ENCODE measurements at regions not wholly inside any gene's neighbourhood (a gene's known extent, or its start where the extent isn't known, plus 50 kb on each side); places are given as distances from the start of the nearest gene placed in this dataset.

GRCh38 chr1:103171041-103171590 lies 62.8 kb upstream of the COL11A1 start:
- no TSS peak for BruUV-seq (replicated peaks)

GRCh38 chr1:103170609-103171008 lies 62.3 kb upstream of the COL11A1 start:
- BruUV-seq (replicated peaks) = no TSS peak
- no peak for DNase-seq (ENCODE audit: low read depth, low spot score)
- no peak overlapping the region for H3K4me3 ChIP-seq (replicated peaks in 1 of 2; ENCODE audit: low read depth in 1 of 2, low read length in 2 of 2)
- H3K27ac ChIP-seq (ENCODE audit: low read depth, low read length) = no peak overlapping the region
- RAD21 ChIA-PET (ENCODE audit: low non-redundant PET in 1 of 2, low total read pairs in 2 of 2, uncharacterized antibody in 2 of 2, unreplicated experiment in 2 of 2) = no interaction called here
- TF ChIP-seq ZFX (IDR thresholded peaks at IDR 0.05) = no peak
- no peak for TF ChIP-seq TCF7L2 (IDR thresholded peaks at IDR 0.05; ENCODE audit: borderline replicate concordance, extremely low read depth, insufficient read depth, insufficient read length)
- TF ChIP-seq EGR1 (IDR thresholded peaks at IDR 0.05; ENCODE audit: low read depth) = no peak
- no peak for TF ChIP-seq POLR2AphosphoS5 (IDR thresholded peaks at IDR 0.05; ENCODE audit: low read depth, low read length)
- no peak for TF ChIP-seq ATF3 (IDR thresholded peaks at IDR 0.05)
- TF ChIP-seq FOSL1 (IDR thresholded peaks at IDR 0.05; ENCODE audit: low read depth) = no peak
- H3K4me1 ChIP-seq (ENCODE audit: control insufficient read depth in 1 of 2, insufficient read depth in 2 of 2, low read length in 2 of 2) = no peaks in the 10 kb centered on the region
- no peak overlapping the region for H2AFZ ChIP-seq (ENCODE audit: low read depth, low read length, poor library complexity, severe bottlenecking)
- POLR2A ChIA-PET = no interaction called here
- no peaks in the 10 kb centered on the region for H3K9me2 ChIP-seq (ENCODE audit: insufficient read depth)
- no peaks in the 10 kb centered on the region for H3K36me3 ChIP-seq (ENCODE audit: control insufficient read depth in 1 of 2, insufficient read depth in 2 of 2, low read length in 2 of 2)
- no peak overlapping the region for H3K4me2 ChIP-seq (ENCODE audit: low read length)
- no peak overlapping the region for H3K9ac ChIP-seq (ENCODE audit: low read length)
- no peaks in the 10 kb centered on the region for H3K27me3 ChIP-seq (ENCODE audit: insufficient read depth, low read length)
- CTCF ChIA-PET = no interaction called here
- ATAC-seq = no peak
- intact Hi-C loops (cut with micrococcal nuclease) = no loop called here
- no peaks in the 10 kb centered on the region for H3K79me2 ChIP-seq (ENCODE audit: insufficient read depth, low read length)
- H4K20me1 ChIP-seq (ENCODE audit: insufficient read depth) = no peaks in the 10 kb centered on the region; the same call in 1 of the 2 replicates
- H3K9me3 ChIP-seq (ENCODE audit: control insufficient read depth in 1 of 2, insufficient read depth in 1 of 2, low read depth in 1 of 2, low read length in 2 of 2) = peaks cover 0 to 4% of the 10 kb centered on the region in 2 experiments; a peak in 1 of 4 replicates

More at GRCh38 chr1:103171041-103171590, 62.8 kb upstream of the COL11A1 start:
- intact Hi-C loops (cut with micrococcal nuclease) = no loop called here
- TF ChIP-seq, protein P1, sequence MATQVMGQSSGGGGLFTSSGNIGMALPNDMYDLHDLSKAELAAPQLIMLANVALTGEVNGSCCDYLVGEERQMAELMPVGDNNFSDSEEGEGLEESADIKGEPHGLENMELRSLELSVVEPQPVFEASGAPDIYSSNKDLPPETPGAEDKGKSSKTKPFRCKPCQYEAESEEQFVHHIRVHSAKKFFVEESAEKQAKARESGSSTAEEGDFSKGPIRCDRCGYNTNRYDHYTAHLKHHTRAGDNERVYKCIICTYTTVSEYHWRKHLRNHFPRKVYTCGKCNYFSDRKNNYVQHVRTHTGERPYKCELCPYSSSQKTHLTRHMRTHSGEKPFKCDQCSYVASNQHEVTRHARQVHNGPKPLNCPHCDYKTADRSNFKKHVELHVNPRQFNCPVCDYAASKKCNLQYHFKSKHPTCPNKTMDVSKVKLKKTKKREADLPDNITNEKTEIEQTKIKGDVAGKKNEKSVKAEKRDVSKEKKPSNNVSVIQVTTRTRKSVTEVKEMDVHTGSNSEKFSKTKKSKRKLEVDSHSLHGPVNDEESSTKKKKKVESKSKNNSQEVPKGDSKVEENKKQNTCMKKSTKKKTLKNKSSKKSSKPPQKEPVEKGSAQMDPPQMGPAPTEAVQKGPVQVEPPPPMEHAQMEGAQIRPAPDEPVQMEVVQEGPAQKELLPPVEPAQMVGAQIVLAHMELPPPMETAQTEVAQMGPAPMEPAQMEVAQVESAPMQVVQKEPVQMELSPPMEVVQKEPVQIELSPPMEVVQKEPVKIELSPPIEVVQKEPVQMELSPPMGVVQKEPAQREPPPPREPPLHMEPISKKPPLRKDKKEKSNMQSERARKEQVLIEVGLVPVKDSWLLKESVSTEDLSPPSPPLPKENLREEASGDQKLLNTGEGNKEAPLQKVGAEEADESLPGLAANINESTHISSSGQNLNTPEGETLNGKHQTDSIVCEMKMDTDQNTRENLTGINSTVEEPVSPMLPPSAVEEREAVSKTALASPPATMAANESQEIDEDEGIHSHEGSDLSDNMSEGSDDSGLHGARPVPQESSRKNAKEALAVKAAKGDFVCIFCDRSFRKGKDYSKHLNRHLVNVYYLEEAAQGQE (IDR thresholded peaks at IDR 0.05; ENCODE audit: low read depth) = no peak
- TF ChIP-seq, protein P2, sequence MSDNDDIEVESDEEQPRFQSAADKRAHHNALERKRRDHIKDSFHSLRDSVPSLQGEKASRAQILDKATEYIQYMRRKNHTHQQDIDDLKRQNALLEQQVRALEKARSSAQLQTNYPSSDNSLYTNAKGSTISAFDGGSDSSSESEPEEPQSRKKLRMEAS (IDR thresholded peaks at IDR 0.05) = no peak
- CTCF ChIA-PET = no interaction called here
- no peak overlapping the region for H3K4me2 ChIP-seq (ENCODE audit: low read length)
- H2AFZ ChIP-seq (ENCODE audit: low read depth, low read length, poor library complexity, severe bottlenecking) = no peak overlapping the region
- ATAC-seq (no peak), DNase-seq (ENCODE audit: low read depth, low spot score) (no peak)
- RAD21 ChIA-PET (ENCODE audit: low non-redundant PET in 1 of 2, low total read pairs in 2 of 2, uncharacterized antibody in 2 of 2, unreplicated experiment in 2 of 2) = no interaction called here
- H3K79me2 ChIP-seq (ENCODE audit: insufficient read depth, low read length) = no peaks in the 10 kb centered on the region
- peaks cover 0 to 4% of the 10 kb centered on the region in 2 experiments; a peak in 1 of 4 replicates for H3K9me3 ChIP-seq (ENCODE audit: control insufficient read depth in 1 of 2, insufficient read depth in 1 of 2, low read depth in 1 of 2, low read length in 2 of 2)
- H3K27ac ChIP-seq (ENCODE audit: low read depth, low read length) = no peak overlapping the region
- H3K9ac ChIP-seq (ENCODE audit: low read length) = no peak overlapping the region
- H4K20me1 ChIP-seq (ENCODE audit: insufficient read depth) = no peaks in the 10 kb centered on the region; the same call in 1 of the 2 replicates
- no peaks in the 10 kb centered on the region for H3K27me3 ChIP-seq (ENCODE audit: insufficient read depth, low read length)
- no peak overlapping the region for H3K4me3 ChIP-seq (replicated peaks in 1 of 2; ENCODE audit: low read depth in 1 of 2, low read length in 2 of 2)
- no peaks in the 10 kb centered on the region for H3K4me1 ChIP-seq (ENCODE audit: control insufficient read depth in 1 of 2, insufficient read depth in 2 of 2, low read length in 2 of 2)
- H3K9me2 ChIP-seq (ENCODE audit: insufficient read depth) = no peaks in the 10 kb centered on the region
- POLR2A ChIA-PET = no interaction called here
- H3K36me3 ChIP-seq (ENCODE audit: control insufficient read depth in 1 of 2, insufficient read depth in 2 of 2, low read length in 2 of 2) = no peaks in the 10 kb centered on the region

All from HCT116 (cell line).